ENCODE measurements at regions not wholly inside any gene's neighbourhood (a gene's known extent, or its start where the extent isn't known, plus 50 kb on each side); places are given as distances from the start of the nearest gene placed in this dataset.

DNA sequence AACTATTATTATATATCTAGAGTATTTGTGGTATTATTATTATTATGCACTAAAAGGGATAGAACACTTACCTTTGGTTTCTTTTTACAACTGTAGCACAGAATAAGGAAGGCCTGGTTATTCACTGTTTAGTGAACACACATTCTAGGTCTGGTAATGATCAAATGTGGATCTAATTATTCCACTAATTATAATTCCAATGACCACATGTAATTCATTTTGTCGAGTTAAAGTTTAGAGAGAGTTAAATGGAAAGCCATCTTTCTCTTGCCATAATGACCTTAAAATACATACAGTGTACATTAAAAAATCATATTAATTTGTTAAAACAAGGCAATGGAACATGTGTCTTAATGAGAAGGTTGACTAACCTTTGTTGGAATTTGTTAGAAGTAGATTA is 147.8 kb downstream of the SEM1 start:
- no peak for TF ChIP-seq EP300 (IDR thresholded peaks at IDR 0.05)
- no peak for TF ChIP-seq CTCF (IDR thresholded peaks at IDR 0.05)
- TF ChIP-seq POLR2AphosphoS5 (IDR thresholded peaks at IDR 0.05), result no peak
- no peak for TF ChIP-seq POLR2A (IDR thresholded peaks at IDR 0.05)

Data from suprapubic skin (tissue), 4 donors.